DOHH2 (cell line): ENCODE measurements at regions not wholly inside any gene's neighbourhood (a gene's known extent, or its start where the extent isn't known, plus 50 kb on each side); places are given as distances from the start of the nearest gene placed in this dataset.

Experiments used
- CTCF ChIP-seq: fragments of 200-600 bp; sonication (generic); IDR thresholded peaks from one replicate; pipeline ENCODE4 v1.5.1; 2014; ENCODE audit warnings: antibody characterized with exemption, mild to moderate bottlenecking, low read depth, low read length; ENCODE audit not compliant: poor library complexity, severe bottlenecking
- EZH2phosphoT487 ChIP-seq: fragments of 200-600 bp; sonication (generic); IDR thresholded peaks from 2 replicates; pipeline ENCODE4 v1.6.1; 2017; ENCODE audit warnings: borderline replicate concordance, mild to moderate bottlenecking, antibody characterized with exemption, low read length, moderate library complexity, mixed read lengths

- no peak for TF ChIP-seq CTCF
- TF ChIP-seq EZH2phosphoT487: no peak
Observed at GRCh38 chr4:100042235-100042634, 92.2 kb upstream of the H2AZ1 start.
